ENCODE measurements at regions not wholly inside any gene's neighbourhood (a gene's known extent, or its start where the extent isn't known, plus 50 kb on each side); places are given as distances from the start of the nearest gene placed in this dataset.

GRCh38 chr22:26106412-26106811 is 62.9 kb upstream of the SEZ6L start:
- POLR2A ChIA-PET, result no interaction called here
- peaks cover 25% of the 10 kb centered on the region for H3K9me3 Mint-ChIP-seq (ENCODE audit: unreplicated experiment)
- no TSS peak for BruUV-seq (replicated peaks)

GRCh38 chr22:26109686-26110315 is 59.5 kb upstream of the SEZ6L start:
- no peaks in the 10 kb centered on the region for H3K36me3 Mint-ChIP-seq (ENCODE audit: insufficient read depth, unreplicated experiment)
- no peak overlapping the region for H3K27ac Mint-ChIP-seq (ENCODE audit: low read depth, unreplicated experiment)
- no peak for DNase-seq (ENCODE audit: unreplicated experiment)
- TF ChIP-seq CTCF (IDR thresholded peaks at IDR 0.05; ENCODE audit: unreplicated experiment), result no peak
- intact Hi-C loops (cut with micrococcal nuclease), result no loop called here
- ChIA-PET POLR2A (no interaction called here), CTCF (no interaction called here)
- H3K27me3 Mint-ChIP-seq (ENCODE audit: insufficient read depth, unreplicated experiment), result peaks cover 24% of the 10 kb centered on the region
- BruUV-seq (replicated peaks), result no TSS peak
- no peak overlapping the region for H3K4me3 Mint-ChIP-seq (ENCODE audit: unreplicated experiment)
- peaks cover 42% of the 10 kb centered on the region for H3K9me3 Mint-ChIP-seq (ENCODE audit: unreplicated experiment)
- H3K4me1 Mint-ChIP-seq (ENCODE audit: insufficient read depth, unreplicated experiment), result no peaks in the 10 kb centered on the region

More at GRCh38 chr22:26106412-26106811, 62.9 kb upstream of the SEZ6L start:
- intact Hi-C loops (cut with micrococcal nuclease), result no loop called here
- peaks cover 15% of the 10 kb centered on the region for H3K27me3 Mint-ChIP-seq (ENCODE audit: insufficient read depth, unreplicated experiment)
- no peaks in the 10 kb centered on the region for H3K36me3 Mint-ChIP-seq (ENCODE audit: insufficient read depth, unreplicated experiment)
- DNase-seq (ENCODE audit: unreplicated experiment), result no peak
- H3K4me3 Mint-ChIP-seq (ENCODE audit: unreplicated experiment), result no peak overlapping the region
- no peak for TF ChIP-seq CTCF (IDR thresholded peaks at IDR 0.05; ENCODE audit: unreplicated experiment)
- no peaks in the 10 kb centered on the region for H3K4me1 Mint-ChIP-seq (ENCODE audit: insufficient read depth, unreplicated experiment)
- CTCF ChIA-PET, result no interaction called here
- H3K27ac Mint-ChIP-seq (ENCODE audit: low read depth, unreplicated experiment), result no peak overlapping the region

- no peak for TF ChIP-seq CTCF (IDR thresholded peaks at IDR 0.05; ENCODE audit: unreplicated experiment)
- Mint-ChIP-seq H3K9me3 (ENCODE audit: unreplicated experiment) (peaks cover 32% of the 10 kb centered on the region), H3K27ac (ENCODE audit: low read depth, unreplicated experiment) (no peak overlapping the region), H3K4me3 (ENCODE audit: unreplicated experiment) (no peak overlapping the region), H3K36me3 (ENCODE audit: insufficient read depth, unreplicated experiment) (no peaks in the 10 kb centered on the region), H3K4me1 (ENCODE audit: insufficient read depth, unreplicated experiment) (no peaks in the 10 kb centered on the region), H3K27me3 (ENCODE audit: insufficient read depth, unreplicated experiment) (peaks cover 39% of the 10 kb centered on the region)
- intact Hi-C loops (cut with micrococcal nuclease), result no loop called here
- POLR2A ChIA-PET, result no interaction called here
- DNase-seq (ENCODE audit: unreplicated experiment), result no peak
- BruUV-seq (replicated peaks), result no TSS peak
- CTCF ChIA-PET, result no interaction called here
Observed at GRCh38 chr22:26114826-26115225, 54.4 kb upstream of the SEZ6L start.

- no peaks in the 10 kb centered on the region for H3K36me3 Mint-ChIP-seq (ENCODE audit: insufficient read depth, unreplicated experiment)
- no TSS peak for BruUV-seq (replicated peaks)
- intact Hi-C loops (cut with micrococcal nuclease), result no loop called here
- POLR2A ChIA-PET, result no interaction called here
- H3K27me3 Mint-ChIP-seq (ENCODE audit: insufficient read depth, unreplicated experiment), result peaks cover 43% of the 10 kb centered on the region
- no peak overlapping the region for H3K4me3 Mint-ChIP-seq (ENCODE audit: unreplicated experiment)
- no peak for DNase-seq (ENCODE audit: unreplicated experiment)
- H3K9me3 Mint-ChIP-seq (ENCODE audit: unreplicated experiment), result peaks cover 29% of the 10 kb centered on the region
- no peak for TF ChIP-seq CTCF (IDR thresholded peaks at IDR 0.05; ENCODE audit: unreplicated experiment)
- CTCF ChIA-PET, result interaction anchor here (0.7 kb wide), 1 partner anchor 137 kb away, joined by 6 read pairs; no protein-coding TSS in a partner anchor
- no peaks in the 10 kb centered on the region for H3K4me1 Mint-ChIP-seq (ENCODE audit: insufficient read depth, unreplicated experiment)
- no peak overlapping the region for H3K27ac Mint-ChIP-seq (ENCODE audit: low read depth, unreplicated experiment)
Observed at GRCh38 chr22:26115266-26115665, 54.0 kb upstream of the SEZ6L start.

All from MCF 10A (cell line).